ENCODE measurements at regions not wholly inside any gene's neighbourhood (a gene's known extent, or its start where the extent isn't known, plus 50 kb on each side); places are given as distances from the start of the nearest gene placed in this dataset.

DNA sequence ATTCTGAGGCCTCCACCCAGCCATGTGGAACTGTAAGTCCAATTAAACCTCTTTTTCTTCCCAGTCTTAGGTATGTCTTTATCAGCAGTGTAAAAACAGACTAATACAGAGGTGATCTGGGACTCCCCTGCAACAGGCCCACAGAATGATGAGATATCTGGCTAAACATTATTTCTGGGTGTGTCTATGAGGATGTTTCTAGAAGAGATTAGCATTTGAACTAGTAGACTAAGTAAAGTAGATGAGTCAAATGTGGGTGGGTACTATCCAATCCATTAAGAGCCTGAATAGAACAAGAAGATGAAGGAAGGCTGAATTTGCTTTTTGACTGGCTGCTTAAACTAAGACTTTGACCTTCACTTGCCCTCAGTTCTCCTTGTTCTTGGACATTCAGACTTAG lies 396.5 kb upstream of the LRRC7 start:
- DNase-seq: no peak

- DNase-seq: peak; percentile 8
These were observed 395.4 kb upstream of the LRRC7 start for GRCh38 chr1:69172003-69173000.

DNA sequence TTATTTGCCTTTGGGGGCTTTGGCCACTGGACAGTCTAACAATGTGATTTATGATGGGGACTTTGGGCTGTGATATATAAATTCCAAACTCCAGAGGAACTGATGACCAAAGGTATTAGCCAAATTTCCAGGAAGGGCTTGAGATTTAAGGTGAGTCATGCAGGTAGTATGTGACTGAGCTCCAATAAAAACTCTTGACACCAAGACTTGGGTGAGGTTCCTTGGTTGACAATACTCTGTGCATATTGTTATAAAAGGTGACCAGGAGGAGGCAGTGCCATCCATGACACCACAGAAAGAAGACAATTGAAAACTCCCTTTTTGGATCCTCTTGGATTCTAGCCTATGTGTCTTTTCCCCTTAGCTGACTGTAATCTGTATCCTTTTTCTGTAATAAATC lies 392.7 kb upstream of the LRRC7 start:
- DNase-seq: peak; percentile 11

- DNase-seq: no peak
These were observed 387.4 kb upstream of the LRRC7 start for GRCh38 chr1:69180358-69180757.

- DNase-seq: no peak
These were observed 382.3 kb upstream of the LRRC7 start for GRCh38 chr1:69185378-69185777.

DNA sequence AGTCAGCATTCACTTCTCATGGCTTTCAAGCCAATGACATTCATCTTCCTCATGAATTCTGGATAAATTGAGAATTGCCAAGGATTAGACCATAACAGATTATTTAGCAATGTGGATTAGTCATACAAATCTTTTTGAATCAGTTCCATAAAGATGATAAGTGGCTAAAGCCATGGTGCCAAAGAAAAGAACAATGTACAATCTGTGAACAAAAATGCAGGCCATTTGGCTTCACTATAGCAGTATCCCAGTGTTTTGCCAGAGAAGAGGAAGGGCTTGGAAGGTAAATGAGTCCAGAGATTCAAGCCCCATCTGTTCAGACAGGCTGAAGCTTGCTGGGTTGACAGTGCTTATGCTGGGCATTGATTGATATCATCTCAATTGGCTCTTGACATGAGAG lies 376.4 kb upstream of the LRRC7 start:
- DNase-seq: no peak

DNA sequence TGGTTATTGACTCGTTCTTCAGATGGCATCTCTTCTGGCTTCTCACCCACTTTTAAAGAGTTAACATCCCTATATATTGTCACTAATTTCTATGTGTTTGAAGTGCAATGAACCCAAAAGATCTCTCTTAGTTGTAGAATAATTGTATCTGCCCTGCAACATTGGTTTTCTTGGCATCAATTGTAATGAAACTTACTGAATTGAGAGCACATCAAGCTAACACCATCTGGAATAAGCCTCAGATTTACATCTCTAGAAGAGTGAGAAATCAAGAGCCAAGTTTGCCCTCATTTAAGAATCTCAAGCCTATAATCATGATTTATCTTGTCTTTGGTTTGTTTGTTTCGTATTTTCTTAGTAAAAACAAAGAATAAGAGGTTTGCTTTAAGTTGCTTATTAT lies 372.6 kb upstream of the LRRC7 start:
- no peak for DNase-seq

GRCh38 chr1:69196071-69196470 lies 371.7 kb upstream of the LRRC7 start:
- no peak for DNase-seq

DNA sequence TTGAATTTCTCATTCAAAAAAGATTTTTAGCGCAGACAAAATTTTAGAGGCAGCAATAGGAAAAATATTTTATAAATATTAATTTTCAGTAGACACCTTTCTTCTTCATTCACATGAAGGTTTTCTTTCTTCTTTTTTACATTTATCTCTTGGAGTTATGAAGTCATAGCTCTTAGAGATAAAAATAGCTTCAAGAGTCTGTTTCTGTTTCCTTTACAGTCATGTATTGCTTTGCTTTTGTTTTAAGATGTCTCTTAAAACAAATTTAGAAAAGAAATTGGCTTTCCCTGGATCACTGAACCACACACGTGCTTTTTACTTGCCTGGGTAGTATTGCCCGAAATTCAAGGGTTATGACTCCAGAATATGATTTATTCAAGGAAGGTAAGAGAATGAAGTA lies 369.9 kb upstream of the LRRC7 start:
- no peak for DNase-seq

GRCh38 chr1:69201716-69202115 lies 366.0 kb upstream of the LRRC7 start:
- no peak for DNase-seq

- DNase-seq: no peak
These were observed 364.6 kb upstream of the LRRC7 start for GRCh38 chr1:69203166-69203565.

DNA sequence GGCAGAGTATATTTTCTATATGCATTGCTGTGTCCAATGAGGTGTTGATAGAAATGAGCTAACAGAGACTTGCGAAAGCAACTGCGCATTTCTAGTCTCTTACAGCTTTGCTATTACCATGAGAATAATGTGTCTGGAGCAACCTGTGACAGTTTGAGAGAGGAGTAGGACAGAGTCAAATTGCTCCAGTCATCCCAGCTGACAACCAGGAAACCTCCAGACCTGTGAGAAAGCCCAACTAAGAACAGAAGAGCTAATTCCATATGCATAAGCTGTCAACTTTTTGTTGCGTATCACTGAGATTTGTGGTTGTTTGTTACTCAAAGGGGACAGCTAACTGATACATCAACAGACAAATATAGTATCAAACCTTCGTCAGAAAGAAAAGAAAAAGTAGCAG lies 354.1 kb upstream of the LRRC7 start:
- DNase-seq: no peak

GRCh38 chr1:69215883-69216282 lies 351.8 kb upstream of the LRRC7 start:
- no peak for DNase-seq

- DNase-seq: no peak
These were observed 347.1 kb upstream of the LRRC7 start for GRCh38 chr1:69220672-69221071.

DNA sequence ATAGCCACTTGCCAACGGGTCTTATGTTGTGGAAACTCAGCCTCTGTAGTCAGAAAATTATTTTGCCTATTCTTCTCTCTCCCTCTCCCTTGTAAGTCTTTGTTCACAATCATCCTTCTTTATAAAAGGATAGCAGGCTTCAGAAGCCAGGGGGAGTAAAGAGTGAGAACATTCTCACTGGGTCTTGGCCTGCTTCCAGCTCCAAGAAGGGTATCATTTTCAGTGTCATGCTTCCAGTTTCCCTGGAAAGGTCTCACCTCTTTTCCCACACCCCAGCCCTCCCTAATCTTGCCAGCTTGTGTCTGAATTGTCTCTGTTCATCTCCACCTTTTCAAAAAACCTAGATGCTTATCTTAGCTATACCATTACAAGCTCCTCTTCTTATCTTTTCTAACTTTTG lies 346.2 kb upstream of the LRRC7 start:
- peak; percentile 3 for DNase-seq

DNA sequence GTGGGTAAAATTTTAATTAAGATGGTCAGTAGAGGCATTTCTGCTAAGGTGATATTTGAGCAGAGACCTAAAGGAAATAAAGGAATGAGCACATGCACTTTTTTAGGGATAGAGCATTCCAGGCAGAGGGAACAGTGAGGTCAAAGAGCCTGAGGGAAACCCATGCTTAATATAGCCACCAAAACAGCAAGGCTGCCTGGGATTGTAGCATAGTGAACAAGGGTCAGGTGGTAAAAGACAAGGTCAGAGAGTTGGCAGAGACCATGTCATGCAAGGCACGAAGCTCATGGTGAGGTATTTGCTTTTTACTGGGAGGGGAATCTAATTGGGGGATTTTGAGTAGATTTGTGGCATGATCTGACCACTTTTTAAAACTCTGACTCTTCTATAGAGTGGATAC lies 344.6 kb upstream of the LRRC7 start:
- no peak for DNase-seq

DNA sequence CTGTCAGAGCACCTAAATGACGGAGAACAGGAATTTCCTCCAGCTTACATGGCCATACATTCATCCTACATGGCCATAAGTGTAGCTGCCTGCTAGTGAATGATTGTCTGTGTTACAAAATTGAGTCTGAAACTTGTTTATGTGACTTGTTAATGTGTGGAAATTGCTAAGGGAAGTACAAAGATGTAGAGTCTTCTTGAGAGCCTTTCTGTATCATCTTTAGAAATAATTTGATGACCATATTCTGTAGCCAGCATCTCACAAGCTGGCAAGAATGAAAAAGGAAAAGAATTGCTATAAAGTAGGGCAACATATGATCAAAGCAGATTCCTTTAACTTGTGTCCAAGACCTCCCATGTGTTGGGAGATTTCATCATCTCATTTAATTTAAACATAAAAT lies 339.2 kb upstream of the LRRC7 start:
- DNase-seq: no peak

DNA sequence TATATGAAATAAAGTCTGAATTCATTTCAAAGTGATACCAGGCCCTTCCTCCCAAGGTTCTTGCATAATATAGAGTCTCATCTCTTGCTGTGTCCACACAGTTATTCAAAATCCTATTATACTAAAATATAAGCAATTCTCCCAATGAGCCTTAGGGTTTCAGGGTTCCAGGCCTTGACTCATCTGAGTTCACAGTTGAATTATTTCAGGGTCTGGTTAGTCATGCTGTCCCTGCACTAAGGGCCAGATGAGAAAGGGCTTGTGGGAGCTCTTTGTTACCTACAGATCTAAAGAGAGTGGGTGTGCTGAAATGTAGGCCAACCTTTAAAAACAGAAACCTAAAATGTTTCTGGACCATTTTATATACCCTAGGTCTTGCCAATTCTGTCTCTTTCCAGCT lies 337.5 kb upstream of the LRRC7 start:
- no peak for DNase-seq

- DNase-seq: no peak
These were observed 334.3 kb upstream of the LRRC7 start for GRCh38 chr1:69233463-69233862.

DNA sequence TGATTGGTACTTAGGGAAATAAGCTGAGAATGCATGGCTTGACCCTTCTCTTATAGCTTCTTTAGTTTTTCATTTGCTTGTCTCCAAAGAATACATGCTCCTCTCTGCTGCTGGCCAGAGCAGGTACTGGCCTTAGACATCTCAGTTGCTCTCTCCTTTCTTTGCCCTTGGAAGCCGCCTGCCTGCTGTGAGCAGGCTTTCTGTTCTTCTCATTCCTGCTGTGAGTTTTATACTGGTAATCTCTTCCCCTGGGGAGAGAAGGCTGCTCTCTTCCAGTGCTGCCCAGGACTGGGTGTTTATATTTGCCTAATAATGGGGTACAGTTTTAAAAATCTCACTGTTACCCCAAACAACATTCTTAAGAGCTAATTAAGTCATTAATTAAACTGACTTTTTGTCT lies 323.5 kb upstream of the LRRC7 start:
- no peak for DNase-seq

GRCh38 chr1:69246109-69246508 lies 321.6 kb upstream of the LRRC7 start:
- DNase-seq: no peak

DNA sequence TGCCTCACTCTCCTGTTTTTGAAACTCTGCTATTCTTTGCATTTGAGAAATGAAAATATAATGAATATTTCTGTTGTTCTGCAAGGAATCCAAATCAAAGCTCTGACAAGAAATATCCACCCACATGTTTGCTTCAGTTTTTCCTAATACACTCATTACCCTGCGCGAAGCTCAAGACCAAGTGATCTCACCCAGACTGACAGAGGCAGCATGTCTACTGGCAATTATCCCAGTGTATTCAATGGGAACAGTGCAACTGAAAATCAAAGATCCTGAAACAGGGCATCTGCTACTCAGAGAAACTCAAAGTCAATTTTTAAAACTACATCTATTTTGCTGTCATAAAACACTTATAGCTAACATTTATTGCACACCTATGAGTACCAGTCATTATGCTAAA lies 321.0 kb upstream of the LRRC7 start:
- DNase-seq: no peak

GRCh38 chr1:69252696-69253095 lies 315.0 kb upstream of the LRRC7 start:
- no peak for DNase-seq

- peak; percentile 58 for DNase-seq
These were observed 311.7 kb upstream of the LRRC7 start for GRCh38 chr1:69256036-69256435.

DNA sequence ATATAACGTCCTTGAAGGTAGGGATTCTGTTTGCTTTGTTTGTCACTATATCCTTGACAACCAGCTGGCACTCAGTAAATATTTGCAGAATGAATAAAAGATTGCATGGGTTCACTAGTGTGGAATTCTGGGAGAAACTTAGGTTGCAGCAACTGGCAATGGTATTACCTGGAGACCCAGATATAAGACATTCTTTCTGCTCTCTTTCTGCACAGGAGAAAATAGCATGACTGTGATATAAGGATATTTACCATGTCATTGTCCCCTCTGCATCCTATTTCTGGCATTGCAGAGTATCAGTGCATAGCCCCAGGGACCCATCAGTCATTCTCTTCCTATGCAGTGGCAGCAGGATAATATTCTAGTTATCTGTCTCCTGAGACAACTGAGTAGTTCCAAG lies 308.9 kb upstream of the LRRC7 start:
- no peak for DNase-seq
